Hepatocyte (in vitro differentiated cells): ENCODE measurements at regions not wholly inside any gene's neighbourhood (a gene's known extent, or its start where the extent isn't known, plus 50 kb on each side); places are given as distances from the start of the nearest gene placed in this dataset.

ENCODE experiments used
- EZH2 ChIP-seq: fragments of 200-600 bp; sonication (generic); IDR thresholded peaks from 2 replicates; pipeline ENCODE4 v1.6.1; 2016; ENCODE audit warnings: antibody characterized with exemption, mild to moderate bottlenecking, borderline replicate concordance
- EZH2phosphoT487 ChIP-seq: fragments of 200-600 bp; sonication (generic); IDR thresholded peaks from one replicate; pipeline ENCODE4 v1.6.1; 2018; ENCODE audit warnings: antibody characterized with exemption, mild to moderate bottlenecking, low read depth, moderate library complexity; ENCODE audit not compliant: unreplicated experiment, severe bottlenecking
- TF ChIP-seq, protein P1 (sequence below): fragments of 200-600 bp; sonication (generic); IDR thresholded peaks from 2 replicates; pipeline ENCODE4 v1.5.1; 2016; ENCODE audit warnings: antibody characterized with exemption, mild to moderate bottlenecking; ENCODE audit not compliant: poor library complexity

GRCh38 chr9:64066736-64067368 is 1218.2 kb downstream of the FOXD4L5 start:
- no peak for TF ChIP-seq EZH2
- TF ChIP-seq, protein P1, sequence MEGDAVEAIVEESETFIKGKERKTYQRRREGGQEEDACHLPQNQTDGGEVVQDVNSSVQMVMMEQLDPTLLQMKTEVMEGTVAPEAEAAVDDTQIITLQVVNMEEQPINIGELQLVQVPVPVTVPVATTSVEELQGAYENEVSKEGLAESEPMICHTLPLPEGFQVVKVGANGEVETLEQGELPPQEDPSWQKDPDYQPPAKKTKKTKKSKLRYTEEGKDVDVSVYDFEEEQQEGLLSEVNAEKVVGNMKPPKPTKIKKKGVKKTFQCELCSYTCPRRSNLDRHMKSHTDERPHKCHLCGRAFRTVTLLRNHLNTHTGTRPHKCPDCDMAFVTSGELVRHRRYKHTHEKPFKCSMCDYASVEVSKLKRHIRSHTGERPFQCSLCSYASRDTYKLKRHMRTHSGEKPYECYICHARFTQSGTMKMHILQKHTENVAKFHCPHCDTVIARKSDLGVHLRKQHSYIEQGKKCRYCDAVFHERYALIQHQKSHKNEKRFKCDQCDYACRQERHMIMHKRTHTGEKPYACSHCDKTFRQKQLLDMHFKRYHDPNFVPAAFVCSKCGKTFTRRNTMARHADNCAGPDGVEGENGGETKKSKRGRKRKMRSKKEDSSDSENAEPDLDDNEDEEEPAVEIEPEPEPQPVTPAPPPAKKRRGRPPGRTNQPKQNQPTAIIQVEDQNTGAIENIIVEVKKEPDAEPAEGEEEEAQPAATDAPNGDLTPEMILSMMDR = no peak
- TF ChIP-seq EZH2phosphoT487 = no peak
